HL-60 (cell line): ENCODE measurements at regions not wholly inside any gene's neighbourhood (a gene's known extent, or its start where the extent isn't known, plus 50 kb on each side); places are given as distances from the start of the nearest gene placed in this dataset.

Experiments used
- DNase-seq, 2 experiments: peaks; one replicate each; pipeline ENCODE4 v3.0.0-alpha.2; 2010 to 2020; ENCODE audit warnings: low read depth in 1 of 2, low spot score in 1 of 2
- H3K27ac ChIP-seq: fragments of 250-450 bp; sonication (Bioruptor Pico); replicated peaks from 2 replicates; pipeline ENCODE4 v1.5.1; 2020; ENCODE audit warnings: mild to moderate bottlenecking, moderate library complexity
- H3K27me3 ChIP-seq: fragments of 250-450 bp; sonication (Bioruptor Pico); 2 replicates; pipeline ENCODE4 v1.5.1; 2021; ENCODE audit warnings: mild to moderate bottlenecking, moderate library complexity; ENCODE audit not compliant: insufficient read depth, poor library complexity, severe bottlenecking
- H3K4me3 ChIP-seq: replicated peaks from 2 replicates; pipeline ENCODE4 v1.5.1; 2011; ENCODE audit warnings: mild to moderate bottlenecking, control low read depth, low read length; ENCODE audit not compliant: insufficient read depth
- GABPA ChIP-seq: IDR thresholded peaks from 2 replicates; pipeline ENCODE4 v1.6.1; 2012; ENCODE audit warnings: low read depth
- POLR2AphosphoS5 ChIP-seq: IDR thresholded peaks from 2 replicates; pipeline ENCODE4 v1.6.1; 2012; ENCODE audit warnings: low read depth
- REST ChIP-seq: IDR thresholded peaks from 2 replicates; pipeline ENCODE4 v1.6.1; 2012; ENCODE audit warnings: low read depth; ENCODE audit not compliant: insufficient replicate concordance
- SPI1 ChIP-seq: IDR thresholded peaks from 2 replicates; pipeline ENCODE4 v1.6.1; 2012; ENCODE audit warnings: low read depth, mild to moderate bottlenecking, borderline replicate concordance
- TF ChIP-seq, protein P1 (sequence below): IDR thresholded peaks from one replicate; pipeline ENCODE4 v1.5.1; 2011; ENCODE audit warnings: low read length, control low read depth, inconsistent platforms; ENCODE audit not compliant: insufficient read depth

- no peaks in the 10 kb centered on the region for H3K27me3 ChIP-seq
- TF ChIP-seq REST, result no peak
- no peak for TF ChIP-seq POLR2AphosphoS5
- TF ChIP-seq, protein P1, sequence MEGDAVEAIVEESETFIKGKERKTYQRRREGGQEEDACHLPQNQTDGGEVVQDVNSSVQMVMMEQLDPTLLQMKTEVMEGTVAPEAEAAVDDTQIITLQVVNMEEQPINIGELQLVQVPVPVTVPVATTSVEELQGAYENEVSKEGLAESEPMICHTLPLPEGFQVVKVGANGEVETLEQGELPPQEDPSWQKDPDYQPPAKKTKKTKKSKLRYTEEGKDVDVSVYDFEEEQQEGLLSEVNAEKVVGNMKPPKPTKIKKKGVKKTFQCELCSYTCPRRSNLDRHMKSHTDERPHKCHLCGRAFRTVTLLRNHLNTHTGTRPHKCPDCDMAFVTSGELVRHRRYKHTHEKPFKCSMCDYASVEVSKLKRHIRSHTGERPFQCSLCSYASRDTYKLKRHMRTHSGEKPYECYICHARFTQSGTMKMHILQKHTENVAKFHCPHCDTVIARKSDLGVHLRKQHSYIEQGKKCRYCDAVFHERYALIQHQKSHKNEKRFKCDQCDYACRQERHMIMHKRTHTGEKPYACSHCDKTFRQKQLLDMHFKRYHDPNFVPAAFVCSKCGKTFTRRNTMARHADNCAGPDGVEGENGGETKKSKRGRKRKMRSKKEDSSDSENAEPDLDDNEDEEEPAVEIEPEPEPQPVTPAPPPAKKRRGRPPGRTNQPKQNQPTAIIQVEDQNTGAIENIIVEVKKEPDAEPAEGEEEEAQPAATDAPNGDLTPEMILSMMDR, result no peak
- no peak for TF ChIP-seq SPI1
- no peak for DNase-seq
- H3K27ac ChIP-seq, result no peak overlapping the region
- no peak overlapping the region for H3K4me3 ChIP-seq
Observed at GRCh38 chr18:37854396-37854795, 288.8 kb upstream of the CELF4 start.

DNA sequence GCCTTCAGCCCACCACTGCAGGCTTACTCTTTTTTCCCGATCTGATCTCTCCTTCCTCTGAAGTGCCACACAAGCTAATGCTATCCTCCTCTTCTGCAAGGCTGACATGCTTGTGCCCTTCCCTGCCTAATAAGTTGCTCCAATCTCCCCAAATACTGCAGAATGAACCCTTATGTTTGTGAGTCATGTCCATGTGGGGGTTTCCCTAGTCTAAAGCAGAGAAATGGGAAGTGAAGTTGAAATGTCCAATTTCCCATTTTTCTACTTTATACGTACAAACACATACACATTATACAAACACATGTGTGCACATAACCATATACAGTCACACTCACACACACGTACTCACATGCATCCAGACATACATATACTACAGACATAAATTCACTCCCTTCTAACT is 288.1 kb upstream of the CELF4 start:
- TF ChIP-seq, protein P1, result no peak
- TF ChIP-seq POLR2AphosphoS5 (no peak), GABPA (no peak), REST (no peak), SPI1 (peak; percentile 34; the same call in 1 of the 2 replicates)
- Histone ChIP-seq H3K27ac (no peak overlapping the region), H3K27me3 (no peaks in the 10 kb centered on the region), H3K4me3 (no peak overlapping the region)
- DNase-seq, result no peak

- no peak for DNase-seq
- H3K27ac ChIP-seq, result no peak overlapping the region
- H3K27me3 ChIP-seq, result no peaks in the 10 kb centered on the region
- H3K4me3 ChIP-seq, result no peak overlapping the region
- TF ChIP-seq, protein P1, result no peak
- TF ChIP-seq SPI1 (no peak), REST (no peak), GABPA (no peak), POLR2AphosphoS5 (no peak)
Observed at GRCh38 chr18:37852464-37852863, 286.9 kb upstream of the CELF4 start.
